Esophagus squamous epithelium (tissue), 4 donors: ENCODE measurements at regions not wholly inside any gene's neighbourhood (a gene's known extent, or its start where the extent isn't known, plus 50 kb on each side); places are given as distances from the start of the nearest gene placed in this dataset.

ENCODE experiments used
- POLR2A ChIP-seq, 4 donors: fragments of 450-650 bp; IDR thresholded peaks; one replicate each; pipeline ENCODE4 v1.6.1; 2017; ENCODE audit warnings: antibody characterized with exemption in 4 of 4, mild to moderate bottlenecking in 4 of 4, moderate library complexity in 3 of 4
- TF ChIP-seq, protein P1 (sequence below), 6 experiments: fragments of 450-650 bp in 4 of 6; fragments of 200-600 bp in 2 of 6; sonication (generic) in 2 of 6; IDR thresholded peaks; one replicate each; pipeline ENCODE4 v1.5.1; 2016 to 2019; ENCODE audit warnings: antibody characterized with exemption in 6 of 6, mild to moderate bottlenecking in 4 of 6, moderate library complexity in 4 of 6

DNA sequence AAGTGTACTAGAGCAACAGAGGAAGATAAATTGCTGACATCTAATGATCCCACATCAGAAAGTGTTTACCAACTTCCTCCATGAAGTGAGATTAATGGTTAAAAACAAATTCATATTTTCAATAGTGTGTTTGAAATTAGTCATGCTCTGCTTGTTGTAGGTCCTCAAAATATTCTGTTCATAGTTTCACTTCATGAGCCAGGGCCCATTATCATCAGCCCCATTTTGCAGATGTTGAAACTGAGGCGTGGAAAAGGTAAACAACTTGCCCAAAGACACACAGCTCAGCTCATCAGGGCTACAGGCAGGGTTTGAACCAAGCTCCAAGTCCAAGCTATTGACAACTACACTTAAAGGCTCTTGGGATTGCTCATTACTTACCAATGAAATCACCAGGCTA is 103.5 kb upstream of the PPARGC1A start:
- TF ChIP-seq, protein P1, sequence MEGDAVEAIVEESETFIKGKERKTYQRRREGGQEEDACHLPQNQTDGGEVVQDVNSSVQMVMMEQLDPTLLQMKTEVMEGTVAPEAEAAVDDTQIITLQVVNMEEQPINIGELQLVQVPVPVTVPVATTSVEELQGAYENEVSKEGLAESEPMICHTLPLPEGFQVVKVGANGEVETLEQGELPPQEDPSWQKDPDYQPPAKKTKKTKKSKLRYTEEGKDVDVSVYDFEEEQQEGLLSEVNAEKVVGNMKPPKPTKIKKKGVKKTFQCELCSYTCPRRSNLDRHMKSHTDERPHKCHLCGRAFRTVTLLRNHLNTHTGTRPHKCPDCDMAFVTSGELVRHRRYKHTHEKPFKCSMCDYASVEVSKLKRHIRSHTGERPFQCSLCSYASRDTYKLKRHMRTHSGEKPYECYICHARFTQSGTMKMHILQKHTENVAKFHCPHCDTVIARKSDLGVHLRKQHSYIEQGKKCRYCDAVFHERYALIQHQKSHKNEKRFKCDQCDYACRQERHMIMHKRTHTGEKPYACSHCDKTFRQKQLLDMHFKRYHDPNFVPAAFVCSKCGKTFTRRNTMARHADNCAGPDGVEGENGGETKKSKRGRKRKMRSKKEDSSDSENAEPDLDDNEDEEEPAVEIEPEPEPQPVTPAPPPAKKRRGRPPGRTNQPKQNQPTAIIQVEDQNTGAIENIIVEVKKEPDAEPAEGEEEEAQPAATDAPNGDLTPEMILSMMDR (IDR thresholded peaks at IDR 0.05) = no peak
- TF ChIP-seq POLR2A (IDR thresholded peaks at IDR 0.05) = no peak
